GM18520 (cell line): ENCODE measurements at regions not wholly inside any gene's neighbourhood (a gene's known extent, or its start where the extent isn't known, plus 50 kb on each side); places are given as distances from the start of the nearest gene placed in this dataset.

ENCODE experiments used
- ATAC-seq: cut with Tn5 transposase; IDR thresholded peaks from one replicate; pipeline ENCODE4 v1.9.1; 2021; ENCODE audit not compliant: unreplicated experiment

DNA sequence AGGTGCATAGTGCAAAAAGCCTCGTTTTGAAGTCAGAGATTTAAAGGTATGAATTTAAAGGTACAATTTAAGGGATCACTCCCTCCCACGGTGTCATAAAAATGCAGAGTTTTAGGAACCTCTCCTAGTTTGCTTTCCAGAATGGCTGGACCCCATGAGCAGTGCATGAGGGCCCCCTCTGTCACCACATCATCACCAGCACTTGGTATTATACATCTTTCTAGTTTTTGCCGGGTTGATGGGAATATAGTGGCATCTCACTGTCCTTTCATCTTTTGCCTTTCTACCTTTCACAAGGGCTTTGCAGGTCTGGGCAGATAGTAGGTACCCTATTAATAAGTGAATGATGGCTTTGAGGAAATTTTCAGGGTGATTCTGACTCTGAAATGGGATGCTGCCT, 103.6 kb upstream of the AGBL1 start:
- ATAC-seq, result no peak

DNA sequence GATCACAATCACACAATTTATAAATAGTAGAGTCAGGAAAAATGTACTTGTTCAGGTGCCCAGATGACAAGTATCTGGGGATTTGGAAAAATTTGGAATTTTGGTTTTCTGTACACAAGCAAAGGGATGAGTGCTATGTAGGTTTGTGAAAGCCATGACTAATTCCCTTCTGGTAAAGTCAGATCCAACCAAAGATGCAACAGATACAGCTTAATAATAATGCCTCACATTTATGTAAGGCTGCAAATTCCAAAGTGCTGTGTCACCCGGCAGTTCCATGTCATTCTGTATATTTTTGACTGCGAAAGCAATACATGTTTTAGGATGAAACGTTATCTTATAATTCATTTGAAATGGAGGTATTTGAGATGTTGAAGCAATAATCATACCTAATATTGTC, 102.7 kb upstream of the AGBL1 start:
- ATAC-seq, result no peak

DNA sequence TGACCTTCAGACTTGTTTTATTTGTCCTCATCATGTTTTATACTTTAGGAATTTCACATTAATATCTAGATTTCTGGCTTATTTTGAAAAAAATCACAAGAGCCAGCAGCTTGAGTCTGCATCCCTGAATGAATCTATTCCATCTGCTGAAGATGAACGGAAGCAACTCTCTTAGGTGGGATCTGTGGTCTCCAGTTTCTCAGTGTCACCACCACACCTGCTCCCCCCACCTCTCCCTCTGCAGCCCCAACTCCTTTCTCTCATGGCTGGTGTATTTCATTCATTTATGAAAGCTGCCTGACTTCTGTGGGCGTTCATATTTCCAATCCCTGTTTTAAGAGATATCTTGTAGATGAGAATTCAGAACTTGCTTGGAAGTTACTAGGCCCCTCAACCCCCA, 102.1 kb upstream of the AGBL1 start:
- ATAC-seq, result no peak

GRCh38 chr15:85979929-85980328, 99.7 kb upstream of the AGBL1 start:
- no peak for ATAC-seq

DNA sequence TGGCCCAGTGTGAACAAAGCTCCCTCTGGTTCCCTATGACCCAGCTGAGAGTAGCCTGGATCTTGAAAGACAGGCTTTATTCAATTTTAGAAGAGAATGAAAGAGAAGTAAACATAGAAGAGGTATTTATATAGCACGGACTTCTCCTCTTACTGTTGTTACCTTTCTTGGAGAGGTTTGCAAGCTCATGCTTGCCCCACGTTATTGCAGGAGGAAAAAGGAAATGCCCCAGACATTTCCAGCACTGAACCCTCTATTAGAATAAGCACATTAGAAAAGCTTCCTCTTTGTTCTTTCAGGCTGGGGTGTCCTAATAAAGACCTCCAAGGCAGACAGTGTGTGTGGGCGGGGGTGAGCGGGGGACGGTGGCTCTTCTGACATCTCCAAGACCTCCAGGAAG, 98.7 kb upstream of the AGBL1 start:
- no peak for ATAC-seq

DNA sequence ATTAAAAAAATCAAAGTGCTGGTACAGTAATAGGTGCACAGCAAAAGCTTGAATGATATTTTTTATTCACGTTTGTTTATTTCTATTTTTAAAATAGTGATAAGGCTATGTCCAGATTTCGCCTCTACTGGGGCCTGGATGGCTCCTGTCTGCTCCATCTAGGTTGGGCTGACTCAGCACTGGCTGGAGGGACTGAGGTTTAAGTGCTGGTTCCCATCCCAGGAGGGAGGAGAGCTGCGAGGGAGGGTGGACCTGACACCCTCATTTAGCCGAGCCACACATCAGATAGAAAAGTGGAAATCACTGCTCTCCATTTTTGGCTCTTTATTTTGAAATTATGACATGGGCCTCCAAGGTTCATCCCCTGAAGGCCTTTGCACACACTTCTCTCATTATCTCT, 95.4 kb upstream of the AGBL1 start:
- ATAC-seq, result no peak

- no peak for ATAC-seq
These were observed 93.6 kb upstream of the AGBL1 start for GRCh38 chr15:85986116-85986515.

DNA sequence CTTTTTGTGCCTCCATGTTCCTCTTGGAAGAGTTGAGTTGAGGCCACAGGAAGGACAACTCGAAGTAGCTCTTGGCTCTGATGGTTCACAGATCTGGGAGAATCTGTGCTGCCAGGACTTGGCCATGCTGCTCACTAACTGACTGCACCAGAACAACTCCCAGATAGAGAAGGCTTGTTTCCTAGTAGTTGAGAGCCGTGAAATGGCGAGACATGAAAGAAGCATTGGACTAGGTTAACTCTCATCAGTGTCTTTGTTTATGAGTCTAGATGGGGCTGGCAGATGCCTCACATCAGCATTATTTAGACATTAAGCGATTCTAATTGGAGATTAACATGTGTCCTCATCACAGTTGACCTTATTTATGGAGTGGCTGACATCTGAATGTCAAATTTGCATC, 92.9 kb upstream of the AGBL1 start:
- ATAC-seq, result no peak

DNA sequence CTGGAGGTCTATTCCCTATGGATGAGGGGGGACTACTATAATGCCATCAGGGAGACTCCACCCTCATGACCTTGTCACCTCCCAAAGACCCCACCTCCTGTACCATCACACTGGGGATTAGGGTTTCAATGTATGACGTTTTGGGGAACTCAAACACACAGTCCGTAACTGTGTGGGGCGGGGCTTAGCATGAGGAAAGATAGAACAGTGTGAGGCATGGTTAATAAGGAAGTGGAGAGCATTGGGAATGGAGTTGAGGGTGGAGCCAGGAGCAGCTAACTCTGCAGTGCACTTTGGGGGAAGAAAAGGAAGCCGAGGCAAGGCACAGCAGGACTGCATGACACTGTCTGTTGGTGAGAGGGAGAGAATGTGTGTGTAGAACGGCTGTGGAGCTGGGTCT, 90.9 kb upstream of the AGBL1 start:
- no peak for ATAC-seq

DNA sequence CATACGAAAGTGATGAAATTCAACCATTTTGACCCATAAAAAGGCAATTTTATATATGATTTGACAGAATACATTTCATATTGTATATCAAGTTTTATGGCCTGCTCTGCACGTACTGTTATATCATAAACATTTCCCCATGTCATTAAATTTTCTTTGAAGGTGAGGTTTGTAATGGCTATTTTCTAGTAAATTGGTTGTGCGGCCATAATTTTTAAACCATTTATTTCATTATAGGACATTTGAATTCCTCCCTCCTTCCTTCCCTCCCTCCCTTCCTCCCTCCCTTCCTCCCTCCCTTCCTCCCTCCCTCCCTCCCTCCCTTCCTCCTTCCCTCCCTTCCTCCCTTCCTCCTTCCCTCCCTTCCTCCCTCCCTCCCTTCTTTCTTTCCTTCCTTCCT, 87.4 kb upstream of the AGBL1 start:
- no peak for ATAC-seq

- no peak for ATAC-seq
These were observed 86.6 kb upstream of the AGBL1 start for GRCh38 chr15:85993116-85993515.

GRCh38 chr15:85997618-85998017, 82.1 kb upstream of the AGBL1 start:
- ATAC-seq, result no peak

- no peak for ATAC-seq
These were observed 80.0 kb upstream of the AGBL1 start for GRCh38 chr15:85999658-86000057.

DNA sequence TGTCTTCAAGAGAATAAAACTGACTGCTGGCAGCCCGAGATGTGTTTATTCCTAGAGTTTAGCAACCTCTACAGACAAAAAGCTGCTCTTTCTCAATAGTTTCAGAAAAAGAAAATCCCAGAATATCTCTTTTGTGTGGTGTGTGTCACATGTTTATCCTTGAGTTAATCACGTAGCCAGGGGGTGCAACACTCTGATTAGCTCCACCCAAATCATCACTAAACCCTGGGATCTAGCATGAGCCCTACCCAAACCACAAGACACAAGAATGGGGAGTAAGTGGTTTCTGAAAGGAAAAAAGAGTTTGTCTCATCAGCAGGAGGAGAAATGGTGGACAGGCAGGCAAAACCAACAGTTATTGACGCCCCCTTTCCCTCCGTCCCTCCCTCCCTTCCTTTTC, 78.5 kb upstream of the AGBL1 start:
- no peak for ATAC-seq

DNA sequence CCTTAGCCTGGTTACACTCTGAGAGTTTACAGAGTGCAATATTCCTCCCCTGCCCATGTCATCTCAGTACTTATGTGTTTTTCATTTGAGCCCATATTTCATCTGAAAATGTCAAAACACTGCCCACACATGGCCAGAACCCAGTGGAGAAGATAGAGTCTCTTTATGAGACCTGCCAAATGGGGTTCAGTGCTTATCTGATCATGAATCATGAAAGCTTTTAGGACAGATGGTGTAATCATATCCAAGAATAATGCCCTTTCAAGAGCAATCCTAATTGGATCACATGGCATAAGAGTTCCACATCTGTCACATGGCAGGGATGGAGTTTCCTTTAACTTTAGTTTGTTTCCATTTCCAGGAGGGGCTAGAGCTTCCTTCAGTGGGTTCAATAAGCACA, 77.2 kb upstream of the AGBL1 start:
- no peak for ATAC-seq

GRCh38 chr15:86004061-86004460, 75.6 kb upstream of the AGBL1 start:
- ATAC-seq, result no peak

DNA sequence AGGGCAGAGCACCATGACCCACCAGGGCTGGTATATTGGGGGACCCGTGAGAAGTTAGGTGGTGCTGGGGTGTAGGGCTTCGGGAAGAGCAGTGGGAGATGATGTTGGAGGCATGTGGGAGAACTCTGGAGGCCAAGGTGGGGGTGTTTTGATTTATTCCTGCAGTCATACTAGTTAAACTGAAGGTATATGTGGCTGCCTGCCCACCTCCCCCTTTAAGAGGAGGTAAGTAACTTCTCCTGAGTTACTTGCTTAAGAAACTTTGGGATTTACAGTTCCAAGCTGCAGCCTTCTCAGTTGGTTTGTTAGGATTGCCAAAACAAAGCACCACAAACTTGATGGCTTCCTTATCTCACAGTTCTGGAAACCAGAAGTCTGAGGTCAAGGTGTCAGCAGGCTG, 73.1 kb upstream of the AGBL1 start:
- no peak for ATAC-seq

GRCh38 chr15:86009727-86010126, 69.9 kb upstream of the AGBL1 start:
- no peak for ATAC-seq

- no peak for ATAC-seq
These were observed 69.3 kb upstream of the AGBL1 start for GRCh38 chr15:86010398-86010797.

DNA sequence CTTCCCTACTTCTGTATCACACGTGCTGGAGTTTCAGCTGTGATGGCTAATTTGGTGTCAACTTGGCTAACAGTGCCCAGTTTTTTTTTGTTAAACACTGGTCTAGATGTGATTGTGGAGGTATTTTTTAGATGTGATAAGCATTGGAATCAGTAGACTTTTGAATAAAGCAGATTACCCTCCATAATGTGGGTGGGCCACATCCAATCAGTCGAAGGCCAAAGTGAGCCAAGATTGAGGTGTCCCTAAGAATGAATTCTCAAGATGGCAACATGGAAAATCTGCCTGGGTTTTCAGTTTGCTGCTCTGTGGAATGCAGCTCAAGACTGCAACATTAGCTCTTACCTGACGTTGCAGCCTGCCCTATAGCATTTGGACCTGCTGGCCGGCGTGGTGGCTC, 68.8 kb upstream of the AGBL1 start:
- no peak for ATAC-seq

- ATAC-seq, result no peak
These were observed 65.7 kb upstream of the AGBL1 start for GRCh38 chr15:86014016-86014415.

DNA sequence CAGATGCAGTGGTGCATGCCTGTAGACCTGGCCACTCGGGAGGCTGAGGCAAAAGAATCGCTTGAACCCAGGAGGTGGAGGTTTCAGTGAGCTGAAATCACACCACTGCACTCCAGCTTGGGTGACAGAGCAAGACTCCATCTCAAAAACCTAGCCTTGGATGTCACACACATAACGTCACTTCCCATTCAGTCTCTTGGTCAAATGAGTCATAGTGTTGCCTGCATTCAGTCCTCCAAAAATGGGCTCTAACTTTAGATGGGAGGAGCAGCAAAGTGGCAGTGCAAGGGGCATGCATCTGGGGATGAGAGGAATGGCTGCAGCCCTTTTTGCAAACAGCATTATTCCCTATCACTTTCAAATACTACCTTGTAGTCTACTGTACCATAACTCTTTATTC, 62.9 kb upstream of the AGBL1 start:
- ATAC-seq, result no peak

- ATAC-seq, result no peak
These were observed 61.0 kb upstream of the AGBL1 start for GRCh38 chr15:86018679-86019078.
